HG03354 (cell line): ENCODE measurements at regions not wholly inside any gene's neighbourhood (a gene's known extent, or its start where the extent isn't known, plus 50 kb on each side); places are given as distances from the start of the nearest gene placed in this dataset.

Experiments
- ATAC-seq: cut with Tn5 transposase; IDR thresholded peaks from one replicate; pipeline ENCODE4 v1.9.1; 2021; ENCODE audit warnings: mild to moderate bottlenecking; ENCODE audit not compliant: unreplicated experiment, poor library complexity, severe bottlenecking

- ATAC-seq, result no peak
These were observed 121.9 kb upstream of the JUN start for GRCh38 chr1:58905628-58906221.

GRCh38 chr1:58907398-58907797 lies 123.6 kb upstream of the JUN start:
- ATAC-seq, result no peak

DNA sequence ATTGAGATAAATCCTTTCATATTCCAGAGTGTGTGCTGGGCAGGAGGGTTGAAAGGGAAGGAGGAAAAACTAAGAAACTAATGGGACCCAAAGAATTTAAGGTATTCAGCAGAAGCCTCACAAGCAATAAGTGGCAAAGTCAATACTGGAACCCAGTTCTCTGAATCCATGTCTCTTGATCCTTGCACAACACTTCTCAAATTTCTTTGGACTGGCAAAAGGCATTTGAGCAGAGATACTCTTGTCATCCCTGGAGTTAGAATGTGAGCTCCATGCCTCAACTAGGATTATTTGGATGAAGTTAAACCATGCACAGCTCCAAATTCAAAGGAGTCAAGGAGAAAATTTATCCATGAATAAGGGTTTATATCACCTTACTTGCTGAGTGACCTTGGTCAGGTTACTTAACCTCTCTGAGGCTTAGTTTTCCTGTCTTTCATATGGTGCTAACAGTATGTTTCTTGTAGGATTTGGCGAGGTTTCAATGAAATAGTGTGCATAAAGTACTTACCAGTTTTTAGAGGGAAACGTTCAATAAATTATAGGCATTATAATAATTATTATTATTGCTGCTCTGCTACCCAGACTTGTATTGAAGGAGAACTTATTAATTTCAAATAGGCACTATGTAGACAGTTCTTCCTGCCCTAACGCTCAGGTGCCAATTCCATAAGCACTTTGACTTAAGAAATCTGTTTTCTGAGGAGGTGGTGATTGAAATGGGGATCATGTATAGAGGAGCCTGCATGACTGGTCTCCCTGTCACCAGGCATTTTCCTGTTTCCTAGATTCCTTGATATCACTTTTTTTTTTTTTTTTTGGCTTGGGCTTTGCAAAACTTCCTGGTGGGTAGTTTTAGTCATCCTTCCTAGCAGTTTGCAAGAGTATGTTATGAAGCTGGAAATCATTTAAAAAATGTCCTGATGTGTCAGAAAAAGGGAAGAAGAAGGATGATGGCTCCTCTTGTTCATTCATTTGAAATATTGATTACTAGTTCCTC lies 125.0 kb upstream of the JUN start:
- no peak for ATAC-seq

- ATAC-seq, result no peak
These were observed 126.3 kb upstream of the JUN start for GRCh38 chr1:58909914-58910681.

GRCh38 chr1:58911841-58912499 lies 128.1 kb upstream of the JUN start:
- ATAC-seq, result no peak

DNA sequence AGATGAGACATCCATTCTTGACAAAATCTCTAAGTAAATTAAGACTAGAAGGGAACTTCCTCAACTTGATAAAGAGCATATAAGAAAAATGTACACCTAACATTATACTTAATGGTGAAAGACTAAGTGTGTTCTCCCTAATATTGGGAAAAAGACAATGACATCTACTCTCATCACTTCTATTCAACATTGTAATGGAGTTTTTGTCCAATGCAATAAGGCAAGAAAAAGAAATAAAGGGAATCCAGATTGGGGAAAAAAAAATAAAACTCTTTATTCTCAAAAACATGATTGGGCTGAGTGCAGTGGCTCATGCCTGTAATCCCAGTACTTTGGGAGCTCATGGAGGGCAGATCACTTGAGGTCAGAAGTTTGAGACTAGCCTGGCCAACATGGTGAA lies 131.1 kb upstream of the JUN start:
- ATAC-seq, result no peak

- no peak for ATAC-seq
These were observed 133.6 kb upstream of the JUN start for GRCh38 chr1:58917436-58917835.

- no peak for ATAC-seq
These were observed 135.5 kb upstream of the JUN start for GRCh38 chr1:58919226-58919958.

DNA sequence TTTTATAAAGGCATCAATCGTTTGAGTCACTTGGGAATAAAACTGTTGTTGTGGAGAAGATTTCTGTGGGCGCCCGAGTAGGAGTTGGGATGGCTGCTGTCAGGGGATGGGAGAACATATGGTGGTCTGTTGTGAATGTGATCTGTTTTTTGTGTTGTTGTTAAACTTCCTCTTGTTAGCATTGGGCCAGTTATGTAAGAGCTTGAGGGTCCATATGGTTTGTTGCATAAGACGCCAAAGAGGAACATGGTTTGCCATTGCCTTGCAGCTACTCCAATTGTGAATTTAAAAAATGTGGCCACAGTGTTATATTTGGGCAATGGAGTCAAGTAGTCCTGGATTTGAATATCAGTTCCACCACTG lies 136.1 kb upstream of the JUN start:
- ATAC-seq, result no peak

DNA sequence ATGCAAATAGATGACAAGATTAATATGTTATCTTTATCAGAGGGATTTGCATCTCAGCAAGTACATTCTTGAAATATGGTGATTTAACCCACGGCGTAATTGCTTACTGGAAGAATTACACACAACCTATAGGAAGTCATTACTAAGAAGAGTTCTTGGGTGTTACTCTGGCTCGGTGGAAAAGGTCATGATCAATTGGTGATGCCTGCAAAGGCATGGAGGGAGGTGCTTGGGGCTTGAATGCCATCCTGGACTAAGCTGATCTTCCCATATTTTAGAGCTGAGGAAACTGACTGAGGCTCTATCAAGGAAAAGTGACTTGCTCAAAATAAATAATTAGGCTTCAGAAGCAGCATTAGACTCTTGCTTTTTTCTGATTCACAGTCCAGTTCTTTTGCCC lies 137.5 kb upstream of the JUN start:
- ATAC-seq, result no peak

DNA sequence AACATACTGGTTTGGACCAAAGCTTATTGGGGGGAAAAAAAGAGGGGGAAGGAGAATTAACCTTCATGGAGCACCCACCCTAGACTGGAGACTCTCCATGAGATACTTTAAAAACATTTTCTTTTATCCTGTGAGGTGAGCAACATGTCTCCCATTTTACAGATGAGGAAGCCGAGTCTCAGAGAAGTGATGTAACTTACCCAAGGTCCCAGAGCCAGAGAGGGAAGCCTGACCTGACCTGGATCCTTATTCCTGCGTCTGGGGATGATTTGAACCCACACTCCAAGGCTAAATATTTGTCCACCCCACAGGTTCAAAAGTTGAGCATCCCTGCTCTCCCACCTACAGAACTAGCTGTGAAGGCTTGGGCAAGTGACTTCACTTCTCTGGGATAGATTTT lies 137.9 kb upstream of the JUN start:
- ATAC-seq, result no peak

GRCh38 chr1:58922302-58923089 lies 138.6 kb upstream of the JUN start:
- ATAC-seq, result peak; percentile 99

GRCh38 chr1:58923090-58923470 lies 139.2 kb upstream of the JUN start:
- no peak for ATAC-seq

- ATAC-seq, result no peak
These were observed 140.2 kb upstream of the JUN start for GRCh38 chr1:58924016-58924565.

DNA sequence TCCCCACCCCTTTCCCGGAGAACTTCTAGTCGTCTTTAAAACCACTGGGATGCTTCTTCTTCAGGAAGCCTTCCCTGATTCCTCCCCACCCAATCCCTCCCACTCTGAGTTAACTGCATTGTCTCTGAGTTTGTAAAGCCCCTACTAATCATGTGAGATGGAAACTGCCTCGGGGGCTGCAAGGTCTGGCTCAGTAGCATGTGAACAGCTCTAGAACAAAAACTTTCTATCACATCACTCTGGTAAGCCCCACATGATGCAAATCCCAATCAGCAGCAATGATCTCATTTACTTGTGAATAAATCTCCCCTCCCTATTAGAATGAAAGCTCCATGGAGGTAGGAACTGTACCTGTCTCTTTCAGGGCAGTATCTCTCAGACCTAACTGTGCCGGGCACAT lies 141.0 kb upstream of the JUN start:
- ATAC-seq, result no peak

DNA sequence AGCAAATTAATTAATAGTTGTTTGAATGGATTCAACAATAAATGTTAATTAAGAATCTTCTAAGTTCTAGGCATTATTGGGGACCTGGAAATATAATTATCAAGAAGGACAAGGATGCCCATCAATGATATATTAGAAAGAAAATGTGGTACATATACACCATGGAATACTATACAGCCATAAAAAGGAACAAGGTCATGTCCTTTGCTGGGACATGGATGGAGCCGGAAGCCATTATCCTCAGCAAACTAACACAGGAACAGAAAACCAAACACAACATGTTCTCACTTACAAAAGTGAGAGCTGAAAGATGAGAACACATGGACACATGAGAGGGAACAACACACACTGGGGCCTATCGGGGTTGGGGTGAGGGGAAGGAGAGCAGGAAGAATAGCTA lies 141.4 kb upstream of the JUN start:
- ATAC-seq, result no peak

GRCh38 chr1:58926152-58926551 lies 142.3 kb upstream of the JUN start:
- no peak for ATAC-seq

DNA sequence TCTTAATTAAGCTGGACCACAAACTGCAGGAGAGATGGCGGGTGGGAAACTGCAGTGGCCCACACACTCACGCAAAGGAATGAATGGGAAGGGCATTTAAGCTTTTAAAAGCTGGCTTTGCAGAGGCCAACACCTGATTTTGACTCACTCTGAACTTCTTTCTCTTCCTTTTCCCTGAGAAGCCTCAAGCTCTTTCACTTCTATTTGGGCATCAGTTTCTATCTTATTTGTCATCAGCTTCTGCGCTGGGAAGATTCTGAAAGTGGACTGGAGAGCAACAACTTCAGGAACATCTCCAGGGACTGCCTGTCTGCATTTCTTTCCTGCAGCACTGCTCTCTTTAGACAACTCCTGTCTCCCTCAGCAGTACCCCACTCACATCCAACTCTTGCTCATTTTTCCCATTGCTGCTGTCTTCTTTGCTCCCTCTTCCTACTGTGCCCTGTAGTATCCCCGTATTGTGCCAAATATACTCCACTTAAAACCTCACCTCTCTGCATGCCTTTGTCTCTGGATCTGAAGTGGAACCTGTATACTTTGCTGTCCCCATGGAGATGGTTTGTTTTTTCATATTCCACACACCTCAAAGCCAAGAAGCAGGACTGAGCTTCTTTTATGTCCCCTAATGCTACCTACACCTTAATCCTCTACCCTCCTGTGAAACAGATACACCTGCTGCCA lies 143.3 kb upstream of the JUN start:
- ATAC-seq, result no peak
